Motor neuron (in vitro differentiated cells): ENCODE measurements at regions not wholly inside any gene's neighbourhood (a gene's known extent, or its start where the extent isn't known, plus 50 kb on each side); places are given as distances from the start of the nearest gene placed in this dataset.
A peak's percentile ranks its signal among the peaks of the same experiment; 100 is the strongest.

ENCODE experiments used
- ATAC-seq, 8 experiments: fragments of 200-7000 bp; cut with Tn5 transposase; replicated peaks in 6 of 8; 2 replicates each; pipeline ENCODE4 v1.8.0; 2021; ENCODE audit warnings: mild to moderate bottlenecking in 8 of 8, moderate library complexity in 8 of 8
- H3K27ac ChIP-seq, 2 donors: fragments of 250-450 bp; sonication (Bioruptor Pico); 2 replicates each; pipeline ENCODE4 v1.9.0; 2021; ENCODE audit warnings: antibody characterized with exemption in 2 of 2, mild to moderate bottlenecking in 2 of 2, moderate library complexity in 1 of 2
- H3K4me1 ChIP-seq, 2 donors: fragments of 250-450 bp; sonication (Bioruptor Pico); replicated peaks in 1 of 2; 2 replicates each; pipeline ENCODE4 v1.6.1; 2021; ENCODE audit warnings: antibody characterized with exemption in 2 of 2, mild to moderate bottlenecking in 2 of 2, moderate library complexity in 1 of 2
- H3K4me3 ChIP-seq, 5 donors: fragments of 250-450 bp; sonication (Bioruptor Pico); 2 replicates each; pipeline ENCODE4 v1.9.0; 2021; ENCODE audit warnings: antibody characterized with exemption in 5 of 5, mild to moderate bottlenecking in 5 of 5, moderate library complexity in 4 of 5
- WGBS, 10 experiments: fragments of 450-650 bp; shearing (Covaris generic); methylation state at CpG; one replicate each; pipeline ENCODE4 v1.0.0; 2022; 5-methylcytosine and 5-hydroxymethylcytosine counted together
- in situ Hi-C, 9 experiments: fragments of 400-800 bp; cut with MboI; loops; one replicate each; pipeline ENCODE4 v1.15.0; 2021; ENCODE audit warnings: low sequenced_read_pairs in 9 of 9, low pct_unique_long_range_greater_than_20kb in 2 of 9; ENCODE audit not compliant: unreplicated experiment in 9 of 9

DNA sequence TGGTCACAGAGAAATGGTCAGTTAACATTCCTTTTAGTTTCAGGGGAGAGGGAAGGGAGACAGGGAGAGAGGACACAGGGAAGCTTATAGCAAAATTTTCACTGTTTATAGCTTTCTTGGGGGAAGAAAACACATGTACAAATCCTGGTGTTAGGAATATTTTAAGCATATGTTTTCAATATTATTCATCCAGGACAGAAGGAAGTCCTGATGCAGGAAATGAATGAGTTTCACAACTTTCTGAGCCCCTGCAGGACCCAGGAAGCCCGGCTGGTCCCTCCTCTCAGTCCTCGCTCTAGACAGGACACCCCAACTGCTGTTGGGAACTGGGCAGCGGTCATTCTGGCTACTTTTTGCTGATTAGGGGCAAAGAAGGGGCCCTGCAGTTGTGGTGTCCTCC, 71.1 kb upstream of the ZDHHC17 start:
- ATAC-seq = no peak
- no peak overlapping the region for H3K4me3 ChIP-seq
- WGBS, 10 experiments = 40 to 100% (median 86%) methylated on average over 1 to 3 of the region's 3 CpGs; no CpG with 5 or more reads in 5 of the 10 experiments
- H3K27ac ChIP-seq = no peak overlapping the region
- peaks cover 0 to 6% of the 10 kb centered on the region in 2 donors for H3K4me1 ChIP-seq
- in situ Hi-C loops = loop anchor here in 1 of 9 experiments (25.0 kb wide), 1 partner anchor 94 kb away; no protein-coding TSS in a partner anchor

DNA sequence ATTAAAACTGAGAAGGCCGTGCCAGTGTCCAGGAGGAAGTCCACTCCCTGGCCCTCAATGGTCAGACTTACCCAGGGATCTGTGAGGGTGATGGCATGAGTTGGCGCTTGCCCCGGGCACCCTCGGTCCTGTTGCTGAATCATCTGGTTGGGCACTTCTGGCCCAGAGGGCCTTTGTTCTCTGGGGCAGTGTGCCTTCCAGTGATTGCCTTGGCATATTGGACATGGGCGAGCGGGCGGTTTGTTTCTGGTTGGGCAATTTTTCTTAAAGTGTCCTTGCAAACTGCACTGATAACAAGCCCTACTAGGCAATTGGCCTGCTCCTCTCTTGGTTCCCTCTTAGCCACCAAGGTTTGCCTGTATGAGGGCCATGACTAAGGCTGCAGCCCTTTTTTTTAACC, 69.5 kb upstream of the ZDHHC17 start:
- peaks cover 0 to 3% of the 10 kb centered on the region in 2 donors for H3K4me1 ChIP-seq
- H3K4me3 ChIP-seq = no peak overlapping the region
- no peak overlapping the region for H3K27ac ChIP-seq
- in situ Hi-C loops = loop anchor here in 1 of 9 experiments (25.0 kb wide), 1 partner anchor 93 kb away; no protein-coding TSS in a partner anchor
- ATAC-seq = no peak
- WGBS, 10 experiments = 97 to 100% (median 100%) methylated on average over 1 to 7 of the region's 7 CpGs; no CpG with 5 or more reads in 3 of the 10 experiments

DNA sequence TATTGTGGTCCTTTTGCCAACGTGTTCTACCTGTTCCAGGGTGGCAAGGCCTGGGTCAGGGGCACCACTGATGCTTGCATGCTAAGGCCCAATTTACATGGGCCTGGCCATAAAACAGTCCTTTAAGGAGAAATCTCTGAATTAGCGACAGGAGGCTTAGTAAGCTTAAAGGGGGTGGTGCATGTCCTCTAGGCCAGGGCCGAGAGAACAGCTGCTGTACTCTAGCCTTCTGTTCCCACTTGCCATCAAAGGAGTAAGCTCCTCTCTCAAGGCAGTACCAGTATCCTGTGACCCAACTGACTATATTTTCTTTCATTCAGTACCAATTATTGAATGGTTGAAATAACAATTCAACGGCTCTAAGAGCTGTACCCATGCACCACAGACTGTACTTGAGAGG, 67.7 kb upstream of the ZDHHC17 start:
- Histone ChIP-seq H3K4me3 (no peak overlapping the region), H3K27ac (no peak overlapping the region), H3K4me1 (peaks cover 0 to 3% of the 10 kb centered on the region in 2 donors)
- ATAC-seq = no peak
- WGBS, 10 experiments = 72 to 98% (median 82%) methylated on average over 2 to 4 of the region's 4 CpGs; no CpG with 5 or more reads in 4 of the 10 experiments
- in situ Hi-C loops = loop anchor here in 1 of 9 experiments (25.0 kb wide), 1 partner anchor 91 kb away; no protein-coding TSS in a partner anchor

DNA sequence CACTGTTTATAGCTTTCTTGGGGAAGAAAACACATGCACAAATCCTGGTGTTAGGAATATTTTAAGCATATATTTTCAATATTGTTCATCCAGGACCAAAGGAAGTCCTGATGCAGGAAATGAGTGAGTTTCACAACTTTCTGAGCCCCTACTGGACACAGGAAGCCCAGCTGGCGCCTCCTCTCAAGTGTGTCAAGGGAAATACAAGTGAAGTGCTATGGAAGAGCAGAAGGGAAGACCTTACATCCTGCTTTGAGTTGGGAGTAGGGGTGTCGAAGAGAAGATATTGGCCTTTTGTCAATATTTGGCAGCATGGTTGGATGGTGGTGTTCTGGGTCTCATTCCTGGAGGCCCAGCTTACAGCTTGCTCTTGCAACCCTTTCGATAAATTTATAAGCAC, 66.1 kb upstream of the ZDHHC17 start:
- 63 to 100% (median 100%) methylated on average over 1 to 3 of the region's 3 CpGs; no CpG with 5 or more reads in 4 of the 10 experiments for WGBS, 10 experiments
- Histone ChIP-seq H3K4me1 (no peaks in the 10 kb centered on the region), H3K27ac (no peak overlapping the region), H3K4me3 (no peak overlapping the region)
- in situ Hi-C loops = loop anchor here in 1 of 9 experiments (25.0 kb wide), 1 partner anchor 89 kb away; no protein-coding TSS in a partner anchor
- no peak for ATAC-seq

DNA sequence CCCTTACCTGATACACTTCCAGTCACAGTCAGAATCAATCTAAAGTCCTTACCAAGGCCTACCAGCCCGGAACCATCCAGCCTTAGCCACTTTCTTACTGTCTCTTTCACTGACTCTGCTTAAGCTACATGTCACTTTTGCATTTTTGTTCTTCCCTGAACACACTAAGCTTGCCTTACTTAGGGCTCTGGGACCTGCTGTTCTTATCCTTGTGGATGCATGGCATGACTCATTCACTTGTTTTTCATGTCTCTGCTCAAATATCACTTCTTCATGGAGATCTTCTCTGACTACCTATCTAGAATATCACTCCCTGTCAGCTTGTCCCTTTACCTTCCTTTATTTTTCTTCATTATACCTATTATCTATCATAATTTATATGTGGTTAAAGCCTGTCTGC, 65.6 kb upstream of the ZDHHC17 start:
- in situ Hi-C loops = loop anchor here in 1 of 9 experiments (25.0 kb wide), 1 partner anchor 89 kb away; no protein-coding TSS in a partner anchor
- ATAC-seq = peak in 1 of 8 experiments; percentile 42
- WGBS, 10 experiments = 0 to 100% (median 100%) methylated on average over 1 of the region's 1 CpG; no CpG with 5 or more reads in 3 of the 10 experiments
- Histone ChIP-seq H3K27ac (no peak overlapping the region), H3K4me1 (no peaks in the 10 kb centered on the region), H3K4me3 (no peak overlapping the region)

DNA sequence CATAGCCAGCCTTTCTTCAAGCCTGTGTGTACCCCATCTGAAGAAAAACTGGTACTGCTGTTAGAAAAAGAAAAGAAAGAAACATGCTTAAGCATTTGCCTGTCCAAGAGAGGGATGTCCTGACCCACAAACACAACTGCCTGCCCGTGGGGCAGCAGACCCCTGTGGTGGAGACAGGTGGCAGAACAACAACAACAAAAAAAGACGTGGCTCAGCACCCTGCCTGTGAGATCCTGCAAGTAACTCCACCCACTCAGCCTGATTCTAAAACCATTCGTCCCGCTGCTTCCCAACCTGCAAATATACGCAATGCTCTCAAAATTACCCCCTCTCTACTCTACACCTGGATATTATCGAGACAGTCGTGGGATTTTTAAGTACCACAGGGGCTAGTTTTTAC, 64.9 kb upstream of the ZDHHC17 start:
- no peak for ATAC-seq
- Histone ChIP-seq H3K4me1 (no peaks in the 10 kb centered on the region), H3K4me3 (no peak overlapping the region), H3K27ac (no peak overlapping the region)
- in situ Hi-C loops = loop anchor here in 1 of 9 experiments (25.0 kb wide), 1 partner anchor 88 kb away; no protein-coding TSS in a partner anchor
- 45 to 84% (median 60%) methylated on average over 4 to 6 of the region's 7 CpGs; no CpG with 5 or more reads in 1 of the 10 experiments for WGBS, 10 experiments

DNA sequence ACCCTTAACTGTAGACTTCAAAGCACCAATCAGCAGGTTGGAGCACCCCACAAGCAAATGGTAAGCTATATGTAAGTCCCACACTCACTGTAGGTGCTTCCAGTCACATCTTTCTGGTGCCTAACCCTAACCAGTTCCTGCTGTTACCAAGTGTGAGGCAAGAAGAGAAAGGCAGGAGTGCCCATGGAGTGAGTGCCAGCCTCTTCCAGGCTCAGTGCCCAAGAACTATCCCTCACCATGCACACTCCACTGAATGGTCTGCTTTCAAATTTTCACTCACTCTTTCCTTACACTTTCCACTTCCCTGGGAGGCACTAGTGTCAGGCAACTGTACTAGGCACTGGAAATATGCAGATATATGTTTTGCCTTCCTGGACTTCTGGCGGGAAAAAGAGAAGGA, 62.2 kb upstream of the ZDHHC17 start:
- Histone ChIP-seq H3K27ac (no peak overlapping the region), H3K4me1 (no peaks in the 10 kb centered on the region), H3K4me3 (no peak overlapping the region)
- 17% methylated on average over 1 of the region's 1 CpG; no CpG with 5 or more reads in 9 of the 10 experiments for WGBS, 10 experiments
- in situ Hi-C loops = no loop called here
- ATAC-seq = no peak

DNA sequence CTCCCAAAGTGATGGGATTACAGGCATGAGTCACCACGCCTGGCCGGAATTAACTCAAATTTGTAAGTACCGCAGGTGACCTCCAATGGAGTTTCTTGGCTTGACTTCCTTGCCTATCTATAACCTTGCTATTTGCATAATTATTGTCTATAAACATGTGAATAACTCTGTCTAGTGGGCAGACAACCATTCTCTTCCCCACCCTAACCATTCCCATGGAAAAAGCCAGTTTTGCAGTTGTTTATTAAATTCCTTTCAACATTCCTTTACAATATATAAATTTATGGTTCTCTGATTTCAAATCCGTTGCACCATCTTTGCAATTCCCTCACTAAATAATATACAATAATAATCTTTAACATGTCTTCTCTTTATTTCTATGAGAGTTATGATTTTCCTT, 61.0 kb upstream of the ZDHHC17 start:
- H3K27ac ChIP-seq = no peak overlapping the region
- in situ Hi-C loops = no loop called here
- no peaks in the 10 kb centered on the region for H3K4me1 ChIP-seq
- ATAC-seq = no peak
- WGBS, 10 experiments = 60 to 100% (median 93%) methylated on average over 1 to 4 of the region's 4 CpGs
- H3K4me3 ChIP-seq = no peak overlapping the region

DNA sequence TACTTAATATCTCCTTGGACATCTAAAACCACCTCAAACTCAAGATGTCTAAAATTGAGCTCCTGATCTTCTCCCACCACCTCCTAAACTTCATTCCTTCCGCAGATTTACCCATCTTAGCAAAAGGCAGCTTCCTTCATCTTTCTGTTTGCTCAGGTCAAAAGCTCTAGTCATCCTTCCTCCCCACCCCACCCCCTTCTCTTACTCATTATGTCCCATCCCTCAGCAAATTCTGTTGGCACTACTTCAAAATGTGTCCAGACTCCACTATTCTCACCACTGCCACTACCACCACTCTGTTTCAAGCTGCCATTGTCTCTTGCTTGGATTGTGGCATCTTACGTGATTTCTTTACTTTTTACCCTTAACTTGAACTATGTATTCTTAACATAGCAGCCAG, 59.2 kb upstream of the ZDHHC17 start:
- in situ Hi-C loops = no loop called here
- no peak for ATAC-seq
- no peak overlapping the region for H3K27ac ChIP-seq
- no peaks in the 10 kb centered on the region for H3K4me1 ChIP-seq
- H3K4me3 ChIP-seq = no peak overlapping the region
- 43 to 100% (median 100%) methylated on average over 1 to 2 of the region's 2 CpGs; no CpG with 5 or more reads in 1 of the 10 experiments for WGBS, 10 experiments

DNA sequence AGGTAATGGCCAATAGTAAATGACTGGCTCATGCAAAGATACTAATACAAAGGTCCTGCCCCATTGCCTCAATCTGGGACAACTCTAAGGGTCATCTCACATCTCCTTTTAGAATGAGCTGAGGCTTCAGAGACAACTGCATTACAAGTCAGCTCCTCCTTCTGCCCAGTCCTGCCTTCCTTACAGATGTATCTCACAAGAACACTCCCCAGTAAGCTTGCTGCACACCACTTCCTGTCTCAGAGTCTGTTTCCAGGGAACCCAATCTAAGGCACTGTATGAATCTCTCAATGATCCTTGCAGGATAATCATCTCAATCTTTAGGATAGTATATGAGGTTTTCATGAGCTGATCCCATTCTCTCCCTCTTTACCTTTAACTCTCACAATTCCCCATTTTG, 57.8 kb upstream of the ZDHHC17 start:
- no peak overlapping the region for H3K27ac ChIP-seq
- in situ Hi-C loops = no loop called here
- H3K4me3 ChIP-seq = no peak overlapping the region
- peak in 2 of 8 experiments; percentile 60 to 63 for ATAC-seq
- no peaks in the 10 kb centered on the region for H3K4me1 ChIP-seq

DNA sequence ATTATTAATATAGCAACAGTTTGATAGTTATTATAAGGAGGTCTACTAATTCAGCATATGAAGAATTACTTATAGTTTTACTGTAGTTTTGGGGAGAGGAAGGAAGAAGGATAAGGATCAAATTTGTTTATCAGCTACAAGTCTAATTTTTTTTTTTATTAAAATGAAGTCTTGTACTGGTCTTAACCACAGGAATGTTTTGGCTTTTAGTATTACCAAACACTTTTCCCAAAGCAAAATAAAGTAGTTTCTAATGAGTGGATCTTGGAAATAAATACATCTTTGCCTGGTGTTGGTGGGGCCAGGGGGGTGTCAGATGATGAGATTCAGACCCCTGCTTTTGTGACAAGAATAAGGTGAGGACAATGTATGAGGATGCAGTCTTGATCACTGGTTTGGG, 57.2 kb upstream of the ZDHHC17 start:
- ATAC-seq = no peak
- in situ Hi-C loops = no loop called here
- Histone ChIP-seq H3K27ac (no peak overlapping the region), H3K4me3 (no peak overlapping the region), H3K4me1 (no peaks in the 10 kb centered on the region)

DNA sequence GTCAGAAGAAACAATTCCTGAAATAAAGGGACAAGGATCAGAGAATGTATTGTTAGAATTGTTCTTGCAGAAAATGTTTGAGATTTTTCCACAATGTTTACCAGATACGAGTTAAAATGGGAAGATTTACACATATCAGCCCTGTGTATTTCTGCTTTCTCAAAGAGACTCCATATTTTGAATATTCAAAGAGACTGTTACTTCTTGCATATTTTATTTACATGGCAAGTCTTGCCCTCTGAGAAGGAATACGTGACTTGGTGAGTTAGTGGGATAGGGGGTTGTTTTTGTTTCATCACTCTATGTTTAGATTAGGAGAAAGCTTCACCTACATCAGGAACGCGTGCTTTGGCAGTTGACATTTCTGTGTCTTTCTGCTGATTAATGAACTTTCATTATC, 56.1 kb upstream of the ZDHHC17 start:
- ATAC-seq = peak in 3 of 8 experiments; percentile 85 to 94 (median 87)

DNA sequence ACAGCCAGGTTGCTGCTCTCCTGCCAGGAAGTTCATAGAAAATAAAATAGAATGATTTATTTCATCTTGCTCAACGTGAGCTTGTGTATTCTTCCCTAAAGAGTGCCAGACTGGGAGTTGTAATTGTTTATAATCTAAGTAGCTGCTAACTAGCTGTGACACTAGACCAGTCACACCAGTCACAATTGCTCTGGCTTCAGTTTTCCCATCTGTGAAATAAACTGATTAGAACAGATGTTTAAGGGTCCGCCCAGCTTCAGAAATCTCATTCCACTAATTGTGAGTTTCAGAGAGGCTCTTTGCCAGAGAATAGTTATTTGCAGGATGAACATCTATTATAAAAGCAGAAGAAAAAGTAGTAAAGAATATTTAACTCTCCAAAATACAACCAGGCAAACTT, 55.6 kb upstream of the ZDHHC17 start:
- H3K4me1 ChIP-seq = no peaks in the 10 kb centered on the region
- in situ Hi-C loops = no loop called here
- ATAC-seq = peak in 1 of 8 experiments; percentile 12
- 0 to 69% (median 38%) methylated on average over 1 to 2 of the region's 2 CpGs; no CpG with 5 or more reads in 2 of the 10 experiments for WGBS, 10 experiments
- no peak overlapping the region for H3K4me3 ChIP-seq
- no peak overlapping the region for H3K27ac ChIP-seq

More for the DNA sequence above, 56.1 kb upstream of the ZDHHC17 start:
- in situ Hi-C loops = no loop called here
- 9 to 95% (median 84%) methylated on average over 2 to 4 of the region's 4 CpGs for WGBS, 10 experiments
- no peak overlapping the region for H3K4me3 ChIP-seq
- no peak overlapping the region for H3K27ac ChIP-seq
- H3K4me1 ChIP-seq = no peaks in the 10 kb centered on the region

DNA sequence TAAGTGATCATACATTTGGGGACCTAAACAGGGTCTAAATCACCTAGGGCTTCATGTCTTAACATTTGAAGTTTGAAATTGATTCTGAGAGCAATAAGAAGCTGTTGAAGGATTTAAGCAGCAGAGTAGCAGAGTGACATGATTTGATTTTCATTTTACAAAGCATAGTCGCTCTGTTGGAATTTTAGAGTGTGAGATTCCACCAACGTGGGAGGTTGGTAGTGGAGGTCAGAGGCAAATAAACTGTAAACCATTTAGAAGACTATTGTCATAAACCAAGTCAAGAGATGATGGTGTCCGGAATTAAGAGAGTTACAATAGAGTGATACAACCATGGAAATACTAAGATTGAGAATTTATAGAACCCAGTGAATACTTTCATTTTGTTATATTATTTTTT, 52.7 kb upstream of the ZDHHC17 start:
- Histone ChIP-seq H3K4me1 (no peaks in the 10 kb centered on the region), H3K4me3 (no peak overlapping the region), H3K27ac (no peak overlapping the region)
- no peak for ATAC-seq
- 60 to 100% (median 74%) methylated on average over 1 to 3 of the region's 3 CpGs; no CpG with 5 or more reads in 2 of the 10 experiments for WGBS, 10 experiments
- in situ Hi-C loops = no loop called here
